Stimulated activated CD4-positive, alpha-beta T cell treated with anti-CD3 and anti-CD28 coated beads, Interleukin-1b, Interleukin-23, amount 100 ng/mL, for 4 hours (primary cell): ENCODE measurements at regions not wholly inside any gene's neighbourhood (a gene's known extent, or its start where the extent isn't known, plus 50 kb on each side); places are given as distances from the start of the nearest gene placed in this dataset.

Experiments
- DNase-seq, 2 donors: peaks; one replicate each; pipeline ENCODE4 v3.0.0-alpha.2; 2020; ENCODE audit warnings: low read depth in 2 of 2

- DNase-seq = no peak
Measured at GRCh38 chr15:89399238-89400115, 64.9 kb upstream of the POLG start.

DNA sequence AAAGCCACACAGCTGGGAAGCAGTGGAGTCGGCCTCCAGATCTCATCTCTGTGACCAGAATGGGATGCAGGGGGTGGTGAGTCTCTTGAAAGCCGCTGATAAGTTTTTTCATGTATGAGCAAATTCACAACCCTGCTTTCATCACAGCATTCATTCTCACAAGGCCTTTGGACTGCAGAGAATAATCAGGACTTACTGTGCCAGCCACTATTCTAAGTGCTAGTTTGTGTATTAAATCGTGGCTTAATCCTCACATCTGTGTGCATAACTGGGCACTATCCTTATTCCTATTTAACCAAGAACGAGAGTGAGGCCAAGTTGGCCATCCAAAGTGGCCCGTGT, 64.2 kb upstream of the POLG start:
- DNase-seq = no peak

- DNase-seq = no peak
Measured at GRCh38 chr15:89397653-89398023, 63.0 kb upstream of the POLG start.

DNA sequence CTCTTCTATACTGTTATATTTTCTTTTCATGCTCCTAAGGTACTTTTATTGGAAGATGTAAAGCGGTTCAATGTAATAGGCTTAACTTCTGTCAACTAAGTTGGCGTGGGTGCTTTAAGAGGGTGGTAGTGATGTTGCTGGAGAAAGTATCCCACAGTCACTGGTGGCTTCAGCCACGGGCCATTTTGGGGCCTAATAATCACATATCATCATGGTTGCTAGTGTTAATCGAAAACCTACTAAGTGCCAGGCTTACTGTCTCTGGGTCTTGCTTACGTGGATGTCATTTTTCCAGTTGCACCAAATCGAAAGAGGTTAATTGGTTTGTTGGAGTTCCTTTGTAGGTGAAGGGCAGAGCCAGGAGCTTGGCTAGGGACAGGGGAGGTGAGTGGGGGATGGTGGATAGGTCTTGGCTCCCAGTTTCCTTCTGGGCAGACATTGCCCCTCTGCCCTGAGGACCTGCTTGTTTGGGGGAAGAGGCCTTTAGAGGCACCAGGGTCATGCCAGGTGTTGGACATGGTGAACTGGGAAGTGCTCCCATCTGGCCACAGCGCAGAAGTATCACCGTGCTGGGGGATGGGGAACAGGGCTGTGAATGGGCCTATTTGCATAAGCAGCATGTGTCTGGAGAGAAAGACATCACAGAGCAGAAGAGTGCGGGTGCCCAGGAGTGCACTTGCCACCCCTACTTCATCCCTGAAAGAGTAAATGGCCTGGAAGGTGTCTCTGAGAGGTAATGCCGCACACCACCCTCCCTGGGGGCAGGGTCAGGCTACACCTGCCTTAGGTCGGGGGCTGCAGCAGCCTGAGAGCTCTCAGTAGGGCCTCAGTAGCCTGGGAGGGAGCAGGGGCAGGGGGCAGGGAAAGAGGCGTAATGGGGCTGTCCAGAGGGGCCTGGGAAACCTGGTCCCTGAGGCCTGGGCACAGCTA, 62.4 kb upstream of the POLG start:
- no peak for DNase-seq

GRCh38 chr15:89395996-89396395, 61.4 kb upstream of the POLG start:
- DNase-seq = no peak

DNA sequence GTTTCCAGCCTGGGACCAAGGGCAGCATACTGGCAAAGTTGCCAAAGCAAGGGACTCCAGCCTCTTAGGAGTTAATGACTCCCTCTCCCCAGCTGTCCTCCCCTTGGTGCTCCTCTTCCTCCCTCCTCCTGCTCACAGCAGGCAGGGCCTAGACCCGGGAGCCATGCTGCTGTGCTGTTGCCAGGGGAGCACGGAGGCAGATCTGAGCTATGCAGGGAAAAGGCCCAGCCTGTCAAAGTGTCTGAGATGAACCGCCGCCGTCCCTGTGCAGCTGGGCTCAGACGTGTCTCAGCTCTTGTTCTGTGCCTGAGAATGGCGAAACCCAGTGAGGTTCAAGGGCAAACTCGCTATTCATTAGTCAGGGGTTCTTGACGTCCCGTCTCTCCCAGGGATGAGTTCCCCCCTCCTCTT, 60.8 kb upstream of the POLG start:
- DNase-seq = no peak

DNA sequence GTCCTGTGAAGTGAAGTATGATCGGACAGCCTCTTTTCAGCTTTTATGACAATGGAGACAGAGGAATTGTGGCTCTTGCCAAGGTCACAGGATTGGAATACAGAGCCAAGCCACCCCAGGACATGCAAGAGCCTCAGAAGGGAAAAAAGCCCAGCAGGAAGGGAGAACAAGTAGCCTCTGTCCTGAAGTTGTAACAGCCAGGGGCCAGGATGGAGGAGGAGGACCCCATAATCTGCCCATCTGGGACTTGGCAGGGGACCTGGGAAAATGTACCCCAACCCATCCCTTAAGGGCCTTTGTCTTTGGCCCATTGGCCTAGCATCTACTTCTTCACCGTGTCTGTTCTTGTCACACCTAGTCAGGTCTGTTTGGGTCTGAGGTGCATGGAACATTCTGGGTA, 60.4 kb upstream of the POLG start:
- no peak for DNase-seq

GRCh38 chr15:89393056-89393455, 58.4 kb upstream of the POLG start:
- no peak for DNase-seq

DNA sequence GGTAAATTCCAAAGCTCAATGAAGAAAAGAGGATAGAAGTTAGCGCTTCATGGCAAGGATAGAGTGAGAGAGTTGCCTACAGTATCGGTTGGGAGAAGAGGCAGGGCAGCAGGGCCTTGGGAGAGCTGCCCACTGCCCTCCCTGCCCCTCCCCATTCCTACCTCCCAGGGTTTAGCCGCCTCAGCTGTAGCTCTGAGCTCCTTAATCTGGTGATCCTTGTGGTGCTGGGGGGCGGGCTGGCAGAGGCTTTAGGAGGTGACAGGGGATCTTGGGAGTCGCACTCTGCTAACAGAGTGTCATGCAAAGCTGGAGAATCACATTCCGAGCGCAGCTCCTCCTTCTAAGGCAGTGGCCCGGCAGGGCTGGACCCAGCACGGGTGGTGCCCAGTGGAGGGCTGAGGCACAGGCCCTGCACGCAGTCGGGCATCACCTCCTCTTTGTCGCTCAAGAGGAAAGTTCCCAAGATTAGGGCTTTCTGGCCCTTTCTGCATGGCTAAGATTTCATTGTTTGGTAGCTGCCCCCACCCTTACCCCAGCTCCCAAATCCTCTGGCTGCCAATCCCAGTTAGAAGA, 57.1 kb upstream of the POLG start:
- DNase-seq = no peak

- DNase-seq = no peak
Measured at GRCh38 chr15:89389841-89390603, 55.4 kb upstream of the POLG start.

DNA sequence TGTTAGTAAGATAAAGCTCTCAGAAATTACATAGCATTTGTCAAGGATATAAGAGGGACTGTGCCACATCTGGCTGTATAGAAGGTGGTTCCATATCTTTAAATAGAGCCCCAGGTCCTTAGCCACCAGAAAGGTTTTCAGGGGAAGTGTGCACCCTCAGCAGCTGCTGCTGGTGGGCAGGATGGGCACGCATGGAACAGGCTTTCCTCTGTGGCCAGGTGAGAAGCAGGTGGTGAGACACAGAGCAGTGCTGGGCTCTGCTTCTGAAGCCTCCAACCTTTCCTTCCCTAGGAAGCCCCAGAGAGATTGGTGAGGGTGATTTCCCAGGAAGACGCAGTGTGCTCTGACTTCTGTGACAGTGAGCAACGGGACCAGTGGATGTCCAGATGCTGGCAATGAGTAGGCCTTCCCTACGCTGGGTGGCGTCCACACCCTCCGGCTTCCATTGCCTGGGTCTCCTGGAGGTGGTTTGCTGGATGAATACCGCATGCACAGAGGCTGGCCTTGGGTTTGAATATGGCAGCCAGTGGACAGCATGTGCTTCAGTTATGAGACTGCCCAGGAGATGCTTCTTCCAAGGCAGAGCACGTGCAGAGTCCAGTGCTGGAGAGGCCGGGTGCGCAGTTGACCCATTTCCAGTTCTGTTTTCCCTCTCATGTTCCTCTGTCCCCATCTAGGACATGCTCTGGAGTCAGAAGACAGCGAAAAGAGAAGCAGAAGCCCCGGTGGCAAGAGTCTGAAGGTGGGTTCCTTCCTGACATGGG, 52.7 kb upstream of the POLG start:
- DNase-seq = no peak

GRCh38 chr15:89385596-89386331, 51.1 kb upstream of the POLG start:
- DNase-seq = no peak
